ENCODE measurements at regions not wholly inside any gene's neighbourhood (a gene's known extent, or its start where the extent isn't known, plus 50 kb on each side); places are given as distances from the start of the nearest gene placed in this dataset.
"Not testable (repeated sequence)": the region's sequence is repeated elsewhere in the genome, so short reads cannot be mapped to it uniquely, and the experiment has no call there.

GRCh38 chr20:16864963-16865362 is 116.8 kb downstream of the OTOR start:
- no peak for DNase-seq

DNA sequence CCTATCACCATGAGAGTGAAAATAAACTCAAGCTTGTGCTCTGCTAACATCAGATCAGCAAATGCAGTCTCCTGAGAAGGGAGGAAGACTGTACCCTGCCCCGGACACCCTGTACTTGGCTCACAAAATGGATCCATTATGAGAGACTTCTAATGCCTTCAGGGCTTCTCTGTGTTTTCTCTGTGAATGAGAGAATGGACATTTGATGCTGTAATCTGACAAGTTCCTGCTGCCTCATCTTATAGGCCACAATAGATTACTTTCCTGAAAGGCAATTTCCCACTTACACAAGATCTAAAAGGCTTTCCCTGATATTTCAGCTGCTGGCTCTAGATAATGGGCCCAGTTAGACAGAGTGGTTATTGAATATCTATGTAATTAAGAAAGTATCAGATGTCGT is 117.2 kb downstream of the OTOR start:
- DNase-seq, result no peak

DNA sequence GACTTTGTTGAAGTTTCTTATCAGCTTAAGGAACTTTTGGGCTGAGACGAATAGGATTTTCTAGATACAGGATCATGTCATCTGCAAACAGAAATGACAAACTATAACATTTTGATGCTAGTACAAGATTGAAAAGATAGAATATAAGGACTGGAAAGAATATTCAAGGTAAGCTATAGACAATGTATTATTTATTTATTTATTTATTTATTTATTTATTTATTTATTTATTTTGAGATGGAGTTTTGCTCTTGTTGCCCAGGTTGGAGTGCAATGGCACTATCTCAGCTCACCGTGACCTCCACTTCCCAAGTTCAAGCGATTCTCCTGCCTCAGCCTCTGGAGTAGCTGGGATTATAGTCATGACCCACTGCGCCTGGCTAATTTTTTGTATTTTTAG is 125.0 kb downstream of the OTOR start:
- not testable (repeated sequence) for DNase-seq

DNA sequence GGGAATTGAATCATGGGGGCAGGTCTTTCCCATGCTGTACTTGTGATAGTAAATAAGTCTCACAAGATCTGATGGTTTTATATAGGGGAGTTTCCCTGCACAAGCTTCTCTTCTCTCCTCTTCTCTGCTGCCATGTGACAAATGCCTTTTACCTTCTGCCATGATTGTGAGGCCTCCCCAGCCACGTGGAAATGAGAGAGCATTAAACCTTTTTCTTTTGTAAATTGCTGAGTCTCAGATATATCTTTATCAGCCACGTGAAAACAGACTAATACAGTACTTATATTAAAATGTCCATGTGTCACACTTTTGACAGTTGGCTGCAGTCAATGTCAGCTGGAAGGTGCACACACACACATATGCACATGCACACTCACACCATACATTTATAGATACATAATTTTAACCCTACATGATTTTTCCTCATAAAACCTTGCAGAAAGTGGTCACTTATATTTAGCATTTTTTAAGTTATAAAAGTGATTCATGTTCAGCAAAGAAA is 128.9 kb downstream of the OTOR start:
- no peak for DNase-seq

DNA sequence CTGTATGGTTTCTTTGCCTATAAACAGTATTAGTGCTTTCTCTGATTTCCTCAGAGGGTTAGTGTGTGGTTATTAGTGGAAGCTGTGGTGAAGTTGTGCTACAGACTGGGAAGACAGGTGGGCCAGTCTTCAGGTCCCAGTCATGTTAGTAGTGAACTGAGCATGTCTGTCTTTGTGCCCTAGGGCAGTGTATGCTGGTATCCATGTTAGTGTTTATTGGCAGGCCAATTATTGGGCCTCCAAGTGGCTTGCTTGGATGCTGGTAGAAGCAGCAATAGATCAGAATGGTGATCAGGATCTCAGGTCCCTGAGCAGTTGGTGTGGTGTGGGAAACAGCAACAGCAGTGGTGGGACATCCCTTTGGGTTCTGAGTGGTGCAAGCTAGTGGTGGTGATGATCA is 137.6 kb downstream of the OTOR start:
- no peak for DNase-seq

DNA sequence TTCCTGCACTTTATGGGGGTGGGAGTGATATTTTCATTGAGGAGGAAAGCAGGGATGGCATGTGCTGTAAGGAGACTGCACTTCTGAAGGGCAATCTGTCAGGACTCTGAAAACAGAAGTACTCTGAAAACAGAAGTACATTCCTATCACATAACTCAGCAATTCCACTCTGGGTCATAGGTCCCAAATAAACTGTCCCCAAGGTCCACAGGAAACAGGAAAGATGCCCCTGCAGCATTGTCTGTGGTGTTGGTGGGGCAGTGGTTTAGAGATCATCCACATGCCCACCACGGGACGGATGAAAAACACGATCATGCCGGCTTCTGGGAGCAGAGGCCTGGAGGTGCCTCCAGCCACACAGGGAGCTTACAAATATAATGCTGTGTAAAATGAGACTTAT is 150.3 kb downstream of the OTOR start:
- DNase-seq, result no peak

DNA sequence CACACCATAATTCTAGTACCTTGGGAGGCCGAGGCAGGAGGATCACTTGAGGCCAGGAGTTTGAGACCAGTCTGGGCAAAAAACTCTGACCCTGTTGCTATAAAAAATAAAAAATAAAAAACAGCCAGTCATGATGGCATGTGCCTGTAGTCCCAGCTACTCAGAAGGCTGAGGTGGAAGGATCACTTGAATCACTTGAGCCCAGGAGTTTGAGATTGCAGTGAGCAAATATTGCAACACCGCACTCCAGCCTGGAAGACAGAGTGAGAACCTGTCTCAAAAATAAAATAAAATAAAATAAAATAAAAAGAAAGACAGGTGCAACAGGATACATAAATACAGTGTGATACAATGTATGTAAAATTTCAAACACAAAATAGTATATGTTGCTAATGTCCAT is 154.5 kb downstream of the OTOR start:
- no peak for DNase-seq

- no peak for DNase-seq
Observed at GRCh38 chr20:16904751-16905150, 156.6 kb downstream of the OTOR start.

DNA sequence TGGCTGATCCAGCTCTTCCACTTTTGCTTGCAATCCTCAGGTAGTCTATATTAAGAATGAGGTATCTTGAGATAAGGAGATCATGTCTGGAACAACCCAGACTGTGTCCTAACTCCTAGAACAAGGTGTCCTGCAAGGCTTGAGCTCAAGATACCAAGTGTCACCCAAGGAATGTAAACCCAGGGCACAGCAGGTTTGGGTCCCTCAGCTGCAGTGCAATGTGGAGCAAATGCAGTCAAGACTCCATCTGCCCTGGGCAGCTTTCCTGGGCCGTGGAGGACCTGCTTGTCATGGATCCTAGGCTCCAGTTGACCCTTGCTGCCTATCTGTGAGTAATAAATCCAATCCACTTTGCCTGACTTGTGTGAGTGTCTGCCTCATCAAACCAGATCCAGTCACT is 166.1 kb downstream of the OTOR start:
- no peak for DNase-seq

DNA sequence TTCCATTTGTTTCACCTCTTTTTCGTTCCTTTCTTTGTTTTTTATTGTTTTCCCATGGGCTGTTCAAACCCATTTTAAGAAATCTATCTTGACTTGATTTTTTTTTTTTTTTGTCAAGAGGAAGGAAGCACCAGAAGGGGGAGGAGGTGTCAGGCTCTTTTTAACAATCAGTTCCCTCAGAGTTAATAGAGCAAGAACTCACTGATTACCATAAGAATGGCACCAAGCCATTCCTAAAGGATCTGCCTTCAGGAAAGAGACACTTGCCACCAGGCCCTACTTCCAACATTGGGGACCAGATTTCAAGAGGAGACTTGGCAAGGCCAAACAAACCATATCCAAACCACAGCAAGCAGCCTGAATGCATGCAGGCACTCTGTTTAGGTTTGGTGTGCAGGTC is 168.0 kb downstream of the OTOR start:
- DNase-seq, result no peak

- no peak for DNase-seq
Observed at GRCh38 chr20:16917636-16918035, 169.5 kb downstream of the OTOR start.

DNA sequence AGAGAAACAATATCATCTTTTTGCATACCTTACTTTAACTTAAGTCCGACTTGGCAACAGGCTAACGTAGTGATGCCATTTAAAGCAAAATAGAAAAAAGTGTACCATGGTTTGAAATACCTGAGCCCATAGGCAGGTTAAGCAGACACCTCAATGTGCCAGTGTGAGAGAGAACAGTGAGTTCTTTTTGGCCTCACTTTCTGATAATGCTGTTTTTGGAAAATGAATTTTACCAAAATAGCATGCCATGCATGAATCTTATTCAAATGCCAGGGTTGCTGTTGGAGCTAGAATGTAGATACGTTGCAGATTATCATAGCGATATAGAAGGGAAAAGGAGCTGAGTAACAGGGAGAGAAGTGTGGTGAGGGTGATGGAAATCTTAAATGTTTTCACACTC is 170.2 kb downstream of the OTOR start:
- no peak for DNase-seq

DNA sequence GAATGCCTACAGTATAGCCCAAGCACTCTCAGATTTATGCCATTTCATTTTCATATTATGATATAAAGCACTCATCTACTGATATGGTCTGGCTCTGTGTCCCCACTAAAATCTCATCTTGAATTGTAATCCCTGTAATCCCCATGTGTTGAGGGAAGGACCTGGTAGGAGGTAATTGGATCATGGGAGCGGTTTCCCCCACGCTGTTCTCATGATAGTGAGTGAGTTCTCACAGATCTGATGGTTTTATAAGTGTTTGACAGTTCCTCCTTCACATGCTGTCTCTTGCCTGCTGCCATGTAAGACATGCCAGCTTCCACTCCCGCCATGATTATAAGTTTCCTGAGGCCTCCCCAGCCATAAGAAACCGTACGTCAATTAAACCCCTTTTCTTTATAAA is 171.7 kb downstream of the OTOR start:
- no peak for DNase-seq

- DNase-seq, result no peak
Observed at GRCh38 chr20:16922834-16923233, 174.7 kb downstream of the OTOR start.

- DNase-seq, result no peak
Observed at GRCh38 chr20:16926626-16927430, 178.7 kb downstream of the OTOR start.

GRCh38 chr20:16929756-16930155 is 181.6 kb downstream of the OTOR start:
- no peak for DNase-seq

DNA sequence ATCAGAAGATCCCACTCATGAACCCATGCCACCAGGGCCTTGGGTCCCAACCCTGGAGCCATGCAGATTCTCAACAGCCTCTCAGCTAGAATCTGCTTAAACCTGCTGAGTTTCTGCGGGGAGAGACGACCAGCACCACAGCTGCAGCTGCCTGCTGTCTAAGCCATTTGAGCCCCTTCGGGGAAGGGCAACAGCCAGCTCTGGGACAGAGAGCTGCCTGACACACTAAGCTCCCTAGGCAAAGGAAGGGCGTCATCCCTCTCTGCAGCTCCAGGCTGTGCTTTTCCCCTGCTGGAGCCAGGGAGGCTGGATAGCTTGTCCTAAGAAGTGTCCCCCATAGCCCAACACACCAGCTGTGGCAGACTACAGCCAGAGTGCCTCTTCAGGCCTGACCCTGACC is 182.5 kb downstream of the OTOR start:
- no peak for DNase-seq

DNA sequence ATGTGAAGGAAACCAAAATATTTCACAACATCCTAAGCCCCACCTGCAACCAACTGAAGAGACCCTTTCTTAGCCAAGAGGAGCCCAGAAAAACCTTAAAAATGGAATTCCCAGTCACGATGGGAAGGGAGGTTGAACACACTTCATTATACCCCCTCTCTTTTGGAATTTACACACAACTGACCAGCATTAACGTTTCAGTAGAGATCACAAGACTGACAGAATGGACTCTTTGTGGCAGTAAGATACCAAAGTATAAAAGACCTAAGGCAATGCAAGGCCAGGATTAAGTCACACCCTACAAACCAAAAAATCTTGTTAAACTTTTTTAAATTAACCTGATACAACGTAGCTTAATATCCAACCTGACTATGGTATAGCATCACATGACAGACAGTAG is 190.9 kb downstream of the OTOR start:
- DNase-seq, result no peak

GRCh38 chr20:16940701-16941100 is 192.5 kb downstream of the OTOR start:
- DNase-seq, result no peak

GRCh38 chr20:16942051-16942450 is 193.9 kb downstream of the OTOR start:
- DNase-seq, result no peak

DNA sequence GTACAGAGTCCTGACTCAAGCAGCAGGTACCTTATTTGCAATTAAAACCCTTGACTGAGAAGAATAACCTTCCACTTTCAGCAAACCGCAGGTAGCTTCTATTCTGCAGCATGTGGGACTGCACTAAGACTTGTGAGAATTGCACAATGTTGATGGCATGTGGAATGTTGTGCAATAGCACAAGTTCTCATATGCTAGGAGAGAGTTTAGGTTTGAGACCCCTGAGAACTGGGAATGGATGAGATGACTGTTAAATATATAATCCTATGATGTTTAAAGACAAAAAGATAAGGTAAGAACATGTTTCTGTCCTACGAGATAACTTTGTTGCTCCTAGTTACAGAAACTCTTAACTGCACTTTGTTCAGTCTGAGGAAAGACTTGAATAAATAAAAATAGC is 194.6 kb downstream of the OTOR start:
- no peak for DNase-seq

- DNase-seq, result no peak
Observed at GRCh38 chr20:16944745-16945144, 196.6 kb downstream of the OTOR start.

- DNase-seq, result no peak
Observed at GRCh38 chr20:16945619-16946018, 197.5 kb downstream of the OTOR start.

- no peak for DNase-seq
Observed at GRCh38 chr20:16946097-16946496, 197.9 kb downstream of the OTOR start.

DNA sequence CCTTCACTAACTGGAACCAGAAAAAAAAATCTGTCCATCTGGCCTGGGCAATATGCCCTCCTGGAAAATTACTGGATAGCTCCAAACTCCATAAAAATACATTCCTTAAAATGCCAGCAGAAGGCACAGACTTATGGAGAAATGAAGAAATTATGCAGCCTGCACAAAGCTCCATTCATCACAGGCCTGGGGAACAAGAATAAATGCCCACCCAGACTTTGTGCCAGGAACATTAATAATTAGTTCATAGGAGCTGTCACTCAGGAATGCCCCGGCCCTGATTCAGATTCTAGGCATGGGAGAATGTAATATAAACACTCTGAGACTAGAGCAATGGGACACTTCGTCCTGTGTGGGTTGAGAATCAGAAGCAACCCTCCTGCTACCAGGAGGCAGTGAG is 199.3 kb downstream of the OTOR start:
- no peak for DNase-seq

Data from activated effector memory CD4-positive, alpha-beta T cell treated with anti-CD3 and anti-CD28 coated beads, Interleukin-2, amount 50 U/mL, for 16 hours (primary cell).